HG03066 (cell line): ENCODE measurements at regions not wholly inside any gene's neighbourhood (a gene's known extent, or its start where the extent isn't known, plus 50 kb on each side); places are given as distances from the start of the nearest gene placed in this dataset.

Experiments used
- ATAC-seq: cut with Tn5 transposase; IDR thresholded peaks from one replicate; pipeline ENCODE4 v1.9.1; 2021; ENCODE audit warnings: low read depth; ENCODE audit not compliant: unreplicated experiment

GRCh38 chr2:3005859-3006501 lies 371.6 kb downstream of the EIPR1 start:
- ATAC-seq, result no peak

DNA sequence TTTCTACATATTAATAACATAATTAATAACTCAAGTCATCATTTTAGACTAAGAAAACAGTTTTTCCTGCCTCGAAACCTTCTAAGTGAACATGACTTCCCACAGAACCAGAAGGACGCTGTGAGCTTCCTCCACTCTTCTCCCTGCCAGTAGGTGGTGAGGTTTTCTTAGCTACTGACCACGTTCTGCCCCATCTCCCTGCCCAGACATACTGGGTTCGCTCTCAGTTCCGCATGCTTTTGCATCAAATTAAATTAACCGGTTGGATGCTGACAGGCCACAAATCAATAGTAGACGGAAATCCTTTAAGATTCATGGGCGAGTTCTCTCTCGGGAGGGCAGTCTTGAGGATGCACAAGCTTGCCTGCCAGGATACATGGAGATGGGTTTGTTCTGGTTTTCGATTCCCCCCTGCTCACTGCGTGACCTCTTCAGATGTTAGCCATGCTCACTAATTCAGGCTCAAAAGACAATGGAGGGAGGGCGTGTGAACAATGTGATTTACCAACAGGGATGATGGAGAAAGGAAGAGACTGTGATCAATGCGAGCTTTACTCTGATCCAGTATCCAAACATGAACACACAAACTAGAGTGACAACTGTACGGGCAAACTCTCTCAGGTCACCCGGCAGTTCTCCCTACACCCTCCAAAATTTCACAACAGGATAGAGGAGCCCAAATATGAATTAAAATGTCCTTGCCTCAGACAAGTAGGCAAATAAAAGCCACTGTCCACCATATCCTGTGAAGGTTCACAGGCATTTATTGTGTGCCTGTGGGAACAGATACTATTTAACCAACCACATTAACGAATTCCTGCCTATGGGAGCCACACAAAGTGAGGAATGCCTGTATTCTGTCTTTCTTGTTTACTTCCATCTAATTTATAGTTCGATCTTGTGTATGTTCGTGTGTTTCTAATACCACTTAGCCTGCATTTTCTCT lies 375.7 kb downstream of the EIPR1 start:
- ATAC-seq, result no peak

DNA sequence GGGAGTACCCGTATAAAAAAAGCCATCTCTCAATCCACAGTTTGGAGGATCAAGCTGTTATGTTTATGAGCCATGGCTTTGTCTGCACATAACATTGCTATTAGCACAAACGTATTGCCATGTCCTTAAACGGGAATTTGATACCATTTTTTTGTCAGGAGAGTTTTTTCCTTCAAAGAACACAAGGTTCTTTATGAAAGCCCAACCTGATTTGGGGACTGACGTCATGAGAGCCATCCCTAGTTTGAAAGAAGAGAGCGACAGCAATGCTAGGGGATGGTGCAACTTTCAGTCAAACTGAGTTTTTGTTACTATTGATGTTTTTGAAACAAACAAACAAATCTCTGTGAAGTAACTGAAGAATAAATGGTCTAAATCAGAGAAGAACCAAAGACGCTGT lies 376.6 kb downstream of the EIPR1 start:
- ATAC-seq, result no peak

DNA sequence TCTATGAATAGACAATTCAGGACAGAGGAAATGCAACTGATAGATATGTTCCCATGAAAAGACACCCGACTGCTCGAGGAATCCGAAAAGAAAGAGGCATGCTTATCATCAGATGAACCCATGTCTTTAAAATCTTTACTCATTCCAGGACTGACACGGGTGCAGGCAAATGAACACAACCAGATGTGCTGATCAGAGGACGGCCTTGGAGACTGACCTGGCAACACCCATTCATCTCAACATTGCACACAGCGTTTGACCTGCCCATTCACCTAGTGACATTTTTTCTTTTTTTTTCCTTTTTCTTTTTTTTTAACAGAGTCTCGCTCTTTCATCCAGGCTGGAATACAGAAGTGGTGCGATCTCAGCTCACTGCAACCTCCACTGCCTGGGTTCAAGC lies 377.5 kb downstream of the EIPR1 start:
- ATAC-seq, result no peak

DNA sequence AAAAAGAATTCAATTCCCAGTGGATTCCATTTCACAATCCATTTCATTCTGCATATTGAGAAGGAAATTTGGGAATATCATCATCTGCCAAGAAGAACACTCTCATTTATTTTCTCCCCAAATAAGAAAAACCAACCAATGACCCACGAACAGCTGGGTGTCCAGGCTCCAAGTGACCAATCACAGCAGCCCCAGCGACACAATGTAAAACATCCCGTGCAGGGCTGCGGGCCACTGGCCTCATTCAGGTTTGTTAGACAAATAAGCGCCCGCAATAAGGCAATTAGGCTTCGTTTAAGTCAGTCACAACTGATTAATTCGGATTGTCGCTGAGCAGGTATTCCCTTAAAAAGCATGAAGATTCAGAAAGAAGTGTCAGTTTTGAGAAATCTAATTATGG lies 378.6 kb downstream of the EIPR1 start:
- no peak for ATAC-seq

DNA sequence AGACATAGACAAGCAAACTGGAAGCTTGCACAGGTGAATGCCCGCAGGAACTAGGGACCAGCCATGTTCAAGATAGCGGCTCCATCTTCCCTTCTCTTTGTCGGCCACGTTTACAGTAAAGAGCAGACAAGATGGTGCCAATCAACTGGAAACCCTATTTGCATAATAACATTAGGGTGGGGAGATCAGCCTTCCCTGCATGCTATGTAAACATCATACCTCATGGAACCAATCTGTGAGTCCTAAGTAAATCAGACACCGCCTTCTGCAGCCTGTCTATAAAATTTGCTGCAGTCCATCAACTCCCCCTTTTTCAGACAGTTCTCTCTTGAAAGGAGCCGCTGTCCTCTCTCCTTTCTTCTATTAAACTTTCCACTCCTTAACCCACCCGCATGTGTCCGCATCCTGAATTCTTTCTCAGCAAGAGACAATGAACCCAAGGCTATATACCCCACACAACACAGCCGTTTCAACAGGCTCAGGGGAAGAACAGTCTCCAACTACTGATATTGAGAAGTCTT lies 384.4 kb downstream of the EIPR1 start:
- ATAC-seq, result no peak

DNA sequence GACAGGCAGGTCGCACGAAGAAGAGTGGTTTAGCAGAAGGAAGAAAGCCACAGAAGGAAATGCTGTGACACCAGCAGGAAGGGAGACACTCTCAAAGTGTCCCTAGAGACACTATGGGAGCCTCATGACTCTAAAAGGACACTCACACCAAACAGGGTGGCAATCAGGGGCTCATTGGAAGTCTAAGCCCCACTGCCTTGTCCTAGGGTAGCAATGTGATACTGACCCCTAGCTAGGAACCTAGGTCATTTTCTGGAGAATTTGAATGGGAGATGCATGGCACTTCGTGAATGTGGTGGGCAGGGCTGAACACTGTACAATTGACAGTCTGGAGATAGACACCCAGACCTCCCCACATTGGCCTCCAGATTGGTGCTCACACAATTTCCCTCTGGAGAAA lies 385.0 kb downstream of the EIPR1 start:
- no peak for ATAC-seq

- no peak for ATAC-seq
Observed at GRCh38 chr2:2985020-2985419, 392.6 kb downstream of the EIPR1 start.

DNA sequence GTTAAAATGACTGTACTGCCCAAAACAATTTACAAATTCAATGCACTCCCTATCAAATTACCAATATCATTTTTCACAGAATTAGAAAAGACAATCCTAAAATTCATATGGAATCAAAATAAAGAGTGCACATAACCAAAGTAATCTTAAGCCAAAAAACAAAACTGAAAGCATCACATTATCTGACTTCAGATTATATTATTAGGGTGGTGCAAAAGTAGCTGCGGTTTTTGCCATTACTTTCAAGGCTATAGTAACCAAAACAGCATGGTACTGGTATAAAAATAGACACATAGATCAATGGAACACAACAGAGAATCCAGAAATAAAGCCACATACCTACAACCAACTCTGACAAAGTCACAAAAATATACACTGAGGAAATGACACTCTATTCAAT lies 396.6 kb downstream of the EIPR1 start:
- no peak for ATAC-seq

GRCh38 chr2:2974982-2975381 lies 402.6 kb downstream of the EIPR1 start:
- ATAC-seq, result no peak

GRCh38 chr2:2960441-2961133 lies 417.0 kb downstream of the EIPR1 start:
- ATAC-seq, result no peak

DNA sequence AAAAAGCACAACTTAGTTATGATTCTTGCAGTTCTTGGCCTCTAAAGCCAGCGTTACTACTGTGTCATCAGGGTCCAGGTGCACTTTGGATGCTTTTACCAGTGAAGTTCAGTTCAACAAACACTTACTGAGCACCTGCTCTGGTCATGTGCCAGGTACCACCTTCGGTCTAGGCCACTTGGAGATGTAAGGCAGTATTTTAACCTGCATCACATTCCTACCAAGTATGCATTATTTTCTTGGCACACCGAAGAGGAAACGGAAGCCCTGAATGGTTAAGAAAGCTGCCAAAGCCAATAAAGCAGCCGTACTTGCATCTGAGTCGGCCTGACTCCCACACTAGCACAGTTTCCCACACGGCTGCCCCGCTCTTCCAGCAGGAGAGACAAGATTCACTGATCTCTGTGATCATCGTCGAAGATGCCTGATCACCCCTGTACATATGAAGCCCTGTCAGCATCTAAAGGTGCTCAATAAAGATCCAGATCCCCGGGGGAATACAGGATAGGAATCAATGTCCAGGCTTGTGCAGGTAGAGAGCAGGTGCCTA lies 427.1 kb downstream of the EIPR1 start:
- ATAC-seq, result no peak

GRCh38 chr2:2947406-2947805 lies 430.2 kb downstream of the EIPR1 start:
- ATAC-seq, result no peak

DNA sequence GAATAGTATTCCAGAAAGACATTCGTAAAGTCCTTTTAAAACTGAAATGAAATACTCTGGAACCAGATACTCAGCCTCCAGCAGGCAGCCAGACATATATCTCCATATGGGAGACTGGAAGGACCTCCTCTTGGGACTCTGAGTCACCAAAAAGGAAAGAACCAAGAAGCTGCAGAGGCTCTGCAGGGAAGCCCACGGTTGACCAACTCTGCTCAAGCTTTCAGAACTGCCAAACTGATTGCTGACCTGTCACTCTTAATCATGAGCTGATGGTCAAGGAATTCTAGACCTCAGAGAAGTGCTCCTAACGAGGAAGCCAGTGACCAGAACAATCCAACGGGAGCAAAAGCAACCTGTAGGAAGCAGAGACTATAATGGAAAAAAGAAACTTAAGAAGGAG lies 434.7 kb downstream of the EIPR1 start:
- no peak for ATAC-seq

- no peak for ATAC-seq
Observed at GRCh38 chr2:2942225-2942624, 435.4 kb downstream of the EIPR1 start.

DNA sequence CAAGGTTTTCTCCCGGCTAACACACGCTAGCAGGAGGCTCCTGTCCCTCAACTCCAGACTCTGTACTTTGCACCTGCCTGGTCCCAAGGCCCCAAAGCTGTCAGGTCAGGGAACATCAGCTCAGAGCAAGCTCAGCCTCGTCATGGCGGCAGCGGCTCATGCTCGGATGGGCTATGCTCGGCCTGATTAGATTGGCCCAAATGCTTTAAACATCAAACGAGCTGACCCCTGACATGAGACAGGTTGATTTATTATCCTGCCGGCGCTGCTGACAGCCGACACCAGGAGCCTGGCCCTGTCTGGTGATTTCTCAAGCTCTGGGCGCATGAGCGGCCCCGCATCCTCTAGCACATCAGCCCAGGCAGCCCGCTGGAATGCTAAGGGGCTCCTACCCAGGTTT lies 436.4 kb downstream of the EIPR1 start:
- no peak for ATAC-seq

DNA sequence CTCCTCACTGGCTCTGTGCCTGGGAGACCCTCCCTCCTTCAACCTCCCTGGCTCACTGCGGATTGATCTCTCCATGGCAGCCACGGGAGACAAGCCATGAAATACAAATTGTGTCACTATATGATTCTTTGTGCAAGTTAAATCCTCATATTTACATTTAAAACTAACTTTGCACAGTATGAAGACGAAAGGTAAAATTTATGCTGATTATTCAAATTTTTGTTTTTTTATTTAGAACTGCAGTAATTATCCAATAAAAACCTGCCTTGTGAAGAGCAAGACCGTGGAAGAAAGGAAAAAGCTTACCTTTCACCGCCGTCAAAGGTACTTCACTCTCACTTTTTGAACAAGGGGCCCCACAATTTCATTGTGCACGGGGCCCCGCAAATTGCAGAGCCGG lies 436.9 kb downstream of the EIPR1 start:
- ATAC-seq, result no peak

GRCh38 chr2:2940061-2940460 lies 437.6 kb downstream of the EIPR1 start:
- no peak for ATAC-seq

GRCh38 chr2:2939078-2939795 lies 438.4 kb downstream of the EIPR1 start:
- ATAC-seq, result no peak

DNA sequence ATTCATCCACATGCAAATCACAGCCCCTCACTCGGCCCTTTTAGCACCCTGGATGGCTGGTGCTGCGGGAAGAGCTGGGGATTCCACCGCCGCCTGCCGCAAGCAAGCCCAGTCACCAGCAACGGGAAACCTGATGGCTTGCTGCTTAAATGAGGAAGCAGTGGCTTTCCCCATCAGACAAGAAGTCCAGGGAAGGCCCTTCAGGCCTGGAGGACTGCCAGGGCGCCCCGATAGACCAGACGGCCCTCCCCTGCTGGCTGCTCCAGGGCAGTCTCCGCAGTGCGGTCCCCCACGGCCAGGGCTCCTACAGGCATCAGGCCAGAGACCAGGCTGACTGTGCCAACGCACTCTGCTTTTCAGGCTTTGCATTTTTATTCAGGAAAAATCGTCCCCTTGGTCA lies 439.1 kb downstream of the EIPR1 start:
- ATAC-seq, result no peak
